ENCODE measurements at regions not wholly inside any gene's neighbourhood (a gene's known extent, or its start where the extent isn't known, plus 50 kb on each side); places are given as distances from the start of the nearest gene placed in this dataset.

DNA sequence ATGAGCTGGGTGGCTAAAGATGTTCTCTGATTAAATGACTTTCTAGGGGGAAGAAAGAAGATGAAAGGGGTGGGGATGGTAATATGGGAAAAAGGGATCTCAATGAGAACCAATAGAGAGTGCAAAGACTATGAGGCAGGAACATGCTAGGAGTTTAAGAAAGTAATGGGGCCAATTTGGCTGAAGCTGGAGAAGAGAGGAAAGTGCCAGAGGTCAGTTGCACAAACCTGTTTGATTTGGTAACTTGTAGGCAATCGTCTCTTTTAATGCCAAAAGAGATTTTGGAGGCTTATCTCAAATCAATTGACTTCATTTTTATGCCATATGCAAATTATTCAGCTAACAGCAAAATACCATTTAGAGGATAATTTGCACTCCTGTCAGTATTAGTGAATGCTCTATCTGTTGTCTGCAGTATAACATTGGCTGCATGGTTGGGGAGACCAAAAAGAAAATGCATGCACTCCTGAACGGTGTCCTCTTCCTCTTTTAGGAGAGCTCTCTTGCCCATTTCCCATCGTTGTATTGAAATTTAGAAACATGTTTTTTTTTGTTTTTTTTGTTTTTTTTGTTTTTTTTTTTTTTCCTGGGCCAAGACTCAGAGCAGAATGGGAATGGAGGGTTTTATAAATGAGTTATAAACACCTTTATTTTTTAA lies 193.9 kb downstream of the BTBD3 start:
- H4K20me1 ChIP-seq (ENCODE audit: insufficient read depth, poor library complexity, severe bottlenecking) = no peaks in the 10 kb centered on the region
- H3K36me3 ChIP-seq (replicated peaks; ENCODE audit: insufficient read depth, low read depth) = no peaks in the 10 kb centered on the region
- no peaks in the 10 kb centered on the region for H3K9me2 ChIP-seq (replicated peaks; ENCODE audit: insufficient read depth)
- TF ChIP-seq EZH2phosphoT487 (IDR thresholded peaks at IDR 0.05; ENCODE audit: low read depth, severe bottlenecking, unreplicated experiment) (no peak), CTCF (IDR thresholded peaks at IDR 0.05; ENCODE audit: poor library complexity) (no peak), EZH2 (IDR thresholded peaks at IDR 0.05; ENCODE audit: borderline replicate concordance) (no peak)
- H3K79me2 ChIP-seq = no peaks in the 10 kb centered on the region
- no peak overlapping the region for H2AFZ ChIP-seq
- no peak overlapping the region for H3K4me2 ChIP-seq
- whole genome bisulfite sequencing (ENCODE audit: low lambda C conversion rate, missing lambda C conversion rate) = 90% methylated on average over 3 of the region's 3 CpGs
- H3K9me3 ChIP-seq (ENCODE audit: low read depth) = no peaks in the 10 kb centered on the region
- peaks cover 3% of the 10 kb centered on the region for H3K4me1 ChIP-seq (ENCODE audit: insufficient read depth)
- no peaks in the 10 kb centered on the region for H3K27me3 ChIP-seq
- no peak for DNase-seq (ENCODE audit: low spot score)
- H3K27ac ChIP-seq = no peak overlapping the region
- H3K4me3 ChIP-seq = no peak overlapping the region

- Histone ChIP-seq H3K9me3 (ENCODE audit: low read depth) (no peaks in the 10 kb centered on the region), H3K79me2 (no peaks in the 10 kb centered on the region), H3K36me3 (replicated peaks; ENCODE audit: insufficient read depth, low read depth) (no peaks in the 10 kb centered on the region), H4K20me1 (ENCODE audit: insufficient read depth, poor library complexity, severe bottlenecking) (no peaks in the 10 kb centered on the region), H2AFZ (no peak overlapping the region), H3K27me3 (no peaks in the 10 kb centered on the region), H3K4me2 (no peak overlapping the region), H3K9me2 (replicated peaks; ENCODE audit: insufficient read depth) (no peaks in the 10 kb centered on the region), H3K4me1 (ENCODE audit: insufficient read depth) (peaks cover 3% of the 10 kb centered on the region), H3K27ac (no peak overlapping the region), H3K4me3 (no peak overlapping the region)
- 93% methylated on average over 4 of the region's 4 CpGs for WGBS (ENCODE audit: low lambda C conversion rate, missing lambda C conversion rate)
- TF ChIP-seq CTCF (IDR thresholded peaks at IDR 0.05; ENCODE audit: poor library complexity) = no peak
- no peak for TF ChIP-seq EZH2phosphoT487 (IDR thresholded peaks at IDR 0.05; ENCODE audit: low read depth, severe bottlenecking, unreplicated experiment)
- no peak for TF ChIP-seq EZH2 (IDR thresholded peaks at IDR 0.05; ENCODE audit: borderline replicate concordance)
- no peak for DNase-seq (ENCODE audit: low spot score)
Measured at GRCh38 chr20:12112089-12112474, 194.4 kb downstream of the BTBD3 start.

DNA sequence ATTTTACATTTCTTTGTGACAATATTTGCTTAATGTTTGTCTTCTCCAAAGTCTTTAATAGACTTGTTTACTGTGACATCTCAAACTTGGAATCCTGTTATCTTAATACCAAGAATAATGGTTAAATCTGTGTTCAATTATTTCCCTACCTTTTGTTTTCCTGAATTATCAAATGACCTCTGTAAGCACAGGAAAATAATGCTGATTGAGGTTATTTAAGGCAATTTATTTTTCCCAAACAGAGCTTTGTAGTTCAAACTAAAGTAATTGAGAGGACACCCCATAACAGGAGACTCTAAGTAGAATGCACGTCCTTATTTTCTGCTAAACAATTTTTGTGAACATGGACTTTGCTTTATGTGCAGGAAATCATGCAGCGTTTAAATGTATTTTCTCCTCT lies 195.0 kb downstream of the BTBD3 start:
- TF ChIP-seq CTCF (IDR thresholded peaks at IDR 0.05; ENCODE audit: poor library complexity) (no peak), EZH2 (IDR thresholded peaks at IDR 0.05; ENCODE audit: borderline replicate concordance) (no peak), EZH2phosphoT487 (IDR thresholded peaks at IDR 0.05; ENCODE audit: low read depth, severe bottlenecking, unreplicated experiment) (no peak)
- H3K27ac ChIP-seq = no peak overlapping the region
- WGBS (ENCODE audit: low lambda C conversion rate, missing lambda C conversion rate) = 91% methylated on average over 2 of the region's 2 CpGs
- H4K20me1 ChIP-seq (ENCODE audit: insufficient read depth, poor library complexity, severe bottlenecking) = no peaks in the 10 kb centered on the region
- DNase-seq (ENCODE audit: low spot score) = no peak
- H3K4me1 ChIP-seq (ENCODE audit: insufficient read depth) = peaks cover 3% of the 10 kb centered on the region
- H3K4me3 ChIP-seq = no peak overlapping the region
- no peaks in the 10 kb centered on the region for H3K27me3 ChIP-seq
- no peak overlapping the region for H2AFZ ChIP-seq
- no peak overlapping the region for H3K4me2 ChIP-seq
- H3K9me2 ChIP-seq (replicated peaks; ENCODE audit: insufficient read depth) = no peaks in the 10 kb centered on the region
- no peaks in the 10 kb centered on the region for H3K36me3 ChIP-seq (replicated peaks; ENCODE audit: insufficient read depth, low read depth)
- H3K9me3 ChIP-seq (ENCODE audit: low read depth) = no peaks in the 10 kb centered on the region
- no peaks in the 10 kb centered on the region for H3K79me2 ChIP-seq

Measured in hepatocyte (in vitro differentiated cells).